ENCODE measurements at regions not wholly inside any gene's neighbourhood (a gene's known extent, or its start where the extent isn't known, plus 50 kb on each side); places are given as distances from the start of the nearest gene placed in this dataset.
A peak's percentile ranks its signal among the peaks of the same experiment; 100 is the strongest.

GRCh38 chr2:75862547-75862946, 151.8 kb upstream of the GCFC2 start:
- ATAC-seq: no peak

GRCh38 chr2:75853436-75853835, 142.7 kb upstream of the GCFC2 start:
- TF ChIP-seq ARNTL (CRISPR knock-in tag; IDR thresholded peaks at IDR 0.05; ENCODE audit: borderline replicate concordance, low read depth): no peak
- TF ChIP-seq PATZ1 (CRISPR knock-in tag; IDR thresholded peaks at IDR 0.05; ENCODE audit: borderline replicate concordance): no peak
- no peak for TF ChIP-seq RARB (CRISPR knock-in tag; IDR thresholded peaks at IDR 0.05)
- peak; percentile 32; the same call in 1 of the 2 replicates for TF ChIP-seq CREB5 (CRISPR knock-in tag; IDR thresholded peaks at IDR 0.05; ENCODE audit: low read depth)
- peak; percentile 48; the same call in 1 of the 2 replicates for TF ChIP-seq ISL1 (CRISPR knock-in tag; IDR thresholded peaks at IDR 0.05)
- no peak for ATAC-seq

More at GRCh38 chr2:75862547-75862946, 151.8 kb upstream of the GCFC2 start:
- TF ChIP-seq CREB5 (CRISPR knock-in tag; IDR thresholded peaks at IDR 0.05; ENCODE audit: low read depth) (no peak), OSR1 (CRISPR knock-in tag; IDR thresholded peaks at IDR 0.05) (no peak), ZNF70 (CRISPR knock-in tag; IDR thresholded peaks at IDR 0.05) (no peak), ARNTL (CRISPR knock-in tag; IDR thresholded peaks at IDR 0.05; ENCODE audit: borderline replicate concordance, low read depth) (no peak), TOX (CRISPR knock-in tag; IDR thresholded peaks at IDR 0.05; ENCODE audit: borderline replicate concordance) (no peak), ISL1 (CRISPR knock-in tag; IDR thresholded peaks at IDR 0.05) (no peak), GLIS3 (CRISPR knock-in tag; IDR thresholded peaks at IDR 0.05) (no peak), CSRNP3 (CRISPR knock-in tag; IDR thresholded peaks at IDR 0.05) (no peak), PATZ1 (CRISPR knock-in tag; IDR thresholded peaks at IDR 0.05; ENCODE audit: borderline replicate concordance) (no peak), ZC3H10 (CRISPR knock-in tag; IDR thresholded peaks at IDR 0.05) (no peak), ZNF8 (CRISPR knock-in tag; IDR thresholded peaks at IDR 0.05) (no peak), TCF4 (CRISPR knock-in tag; IDR thresholded peaks at IDR 0.05; ENCODE audit: borderline replicate concordance) (no peak), POU6F1 (CRISPR knock-in tag; IDR thresholded peaks at IDR 0.05; ENCODE audit: borderline replicate concordance, low read depth) (no peak), SNAI2 (CRISPR knock-in tag; IDR thresholded peaks at IDR 0.05) (no peak), BACH2 (CRISPR knock-in tag; IDR thresholded peaks at IDR 0.05; ENCODE audit: borderline replicate concordance) (no peak), ZFP3 (CRISPR knock-in tag; IDR thresholded peaks at IDR 0.05) (no peak), PPARA (CRISPR knock-in tag; IDR thresholded peaks at IDR 0.05; ENCODE audit: borderline replicate concordance) (no peak)

- TF ChIP-seq TSHZ2 (CRISPR knock-in tag; IDR thresholded peaks at IDR 0.05) (no peak), ESRRG (CRISPR knock-in tag; IDR thresholded peaks at IDR 0.05) (no peak), CSDC2 (CRISPR knock-in tag; IDR thresholded peaks at IDR 0.05) (no peak), ZNF565 (CRISPR knock-in tag; conservative IDR thresholded peaks at IDR 0.05; ENCODE audit: low read depth) (no peak), ARNTL (CRISPR knock-in tag; IDR thresholded peaks at IDR 0.05; ENCODE audit: borderline replicate concordance, low read depth) (no peak), SNAI2 (CRISPR knock-in tag; IDR thresholded peaks at IDR 0.05) (no peak), TCF4 (CRISPR knock-in tag; IDR thresholded peaks at IDR 0.05; ENCODE audit: borderline replicate concordance) (no peak), TOX (CRISPR knock-in tag; IDR thresholded peaks at IDR 0.05; ENCODE audit: borderline replicate concordance) (no peak)
- no peak for ATAC-seq
Measured at GRCh38 chr2:75852639-75853038, 141.9 kb upstream of the GCFC2 start.

All from SK-N-SH treated with all-trans-retinoic acid at 6 μM for 48 hours (cell line).